ENCODE measurements at regions not wholly inside any gene's neighbourhood (a gene's known extent, or its start where the extent isn't known, plus 50 kb on each side); places are given as distances from the start of the nearest gene placed in this dataset.

- DNase-seq (ENCODE audit: low spot score, unreplicated experiment), result no peak
- no peaks in the 10 kb centered on the region for H3K9me3 Mint-ChIP-seq (ENCODE audit: low read depth)
- no peak overlapping the region for H3K4me3 Mint-ChIP-seq (ENCODE audit: low read depth)
- no peak for TF ChIP-seq CTCF (IDR thresholded peaks at IDR 0.05; ENCODE audit: unreplicated experiment)
- H3K4me1 Mint-ChIP-seq (ENCODE audit: low read depth), result no peaks in the 10 kb centered on the region
- peaks cover 4% of the 10 kb centered on the region for H3K27me3 Mint-ChIP-seq
- H3K27ac Mint-ChIP-seq, result no peak overlapping the region
- no peaks in the 10 kb centered on the region for H3K36me3 Mint-ChIP-seq (ENCODE audit: insufficient read depth)
Measured at GRCh38 chr16:82345318-82345717, 175.3 kb upstream of the MPHOSPH6 start.

- no peak overlapping the region for H3K4me3 Mint-ChIP-seq (ENCODE audit: low read depth)
- peak; percentile 76 for TF ChIP-seq CTCF (IDR thresholded peaks at IDR 0.05; ENCODE audit: unreplicated experiment)
- no peak overlapping the region for H3K27ac Mint-ChIP-seq
- peaks cover 12% of the 10 kb centered on the region for H3K27me3 Mint-ChIP-seq
- H3K9me3 Mint-ChIP-seq (ENCODE audit: low read depth), result no peaks in the 10 kb centered on the region
- no peak for DNase-seq (ENCODE audit: low spot score, unreplicated experiment)
- H3K4me1 Mint-ChIP-seq (ENCODE audit: low read depth), result peaks cover 3% of the 10 kb centered on the region
- no peaks in the 10 kb centered on the region for H3K36me3 Mint-ChIP-seq (ENCODE audit: insufficient read depth)
Measured at GRCh38 chr16:82344157-82344556, 174.1 kb upstream of the MPHOSPH6 start.

GRCh38 chr16:82341146-82341669 is 171.2 kb upstream of the MPHOSPH6 start:
- no peaks in the 10 kb centered on the region for H3K36me3 Mint-ChIP-seq (ENCODE audit: insufficient read depth)
- no peak overlapping the region for H3K27ac Mint-ChIP-seq
- H3K27me3 Mint-ChIP-seq, result peaks cover 15% of the 10 kb centered on the region
- H3K9me3 Mint-ChIP-seq (ENCODE audit: low read depth), result peaks cover 3% of the 10 kb centered on the region
- no peak for TF ChIP-seq CTCF (IDR thresholded peaks at IDR 0.05; ENCODE audit: unreplicated experiment)
- H3K4me3 Mint-ChIP-seq (ENCODE audit: low read depth), result no peak overlapping the region
- H3K4me1 Mint-ChIP-seq (ENCODE audit: low read depth), result peaks cover 3% of the 10 kb centered on the region
- DNase-seq (ENCODE audit: low spot score, unreplicated experiment), result no peak

GRCh38 chr16:82340531-82340930 is 170.5 kb upstream of the MPHOSPH6 start:
- TF ChIP-seq CTCF (IDR thresholded peaks at IDR 0.05; ENCODE audit: unreplicated experiment), result no peak
- Mint-ChIP-seq H3K36me3 (ENCODE audit: insufficient read depth) (no peaks in the 10 kb centered on the region), H3K9me3 (ENCODE audit: low read depth) (peaks cover 3% of the 10 kb centered on the region), H3K27ac (no peak overlapping the region), H3K4me1 (ENCODE audit: low read depth) (peaks cover 3% of the 10 kb centered on the region), H3K4me3 (ENCODE audit: low read depth) (no peak overlapping the region), H3K27me3 (peaks cover 15% of the 10 kb centered on the region)
- DNase-seq (ENCODE audit: low spot score, unreplicated experiment), result no peak

- peaks cover 18% of the 10 kb centered on the region for H3K4me1 Mint-ChIP-seq (ENCODE audit: low read depth)
- DNase-seq (ENCODE audit: low spot score, unreplicated experiment), result no peak
- H3K4me3 Mint-ChIP-seq (ENCODE audit: low read depth), result no peak overlapping the region
- H3K9me3 Mint-ChIP-seq (ENCODE audit: low read depth), result peaks cover 3% of the 10 kb centered on the region
- H3K27ac Mint-ChIP-seq, result no peak overlapping the region
- no peaks in the 10 kb centered on the region for H3K36me3 Mint-ChIP-seq (ENCODE audit: insufficient read depth)
- peaks cover 15% of the 10 kb centered on the region for H3K27me3 Mint-ChIP-seq
- TF ChIP-seq CTCF (IDR thresholded peaks at IDR 0.05; ENCODE audit: unreplicated experiment), result no peak
Measured at GRCh38 chr16:82337355-82337754, 167.3 kb upstream of the MPHOSPH6 start.

Measured in progenitor cell of endocrine pancreas (in vitro differentiated cells).